ENCODE measurements at regions not wholly inside any gene's neighbourhood (a gene's known extent, or its start where the extent isn't known, plus 50 kb on each side); places are given as distances from the start of the nearest gene placed in this dataset.

DNA sequence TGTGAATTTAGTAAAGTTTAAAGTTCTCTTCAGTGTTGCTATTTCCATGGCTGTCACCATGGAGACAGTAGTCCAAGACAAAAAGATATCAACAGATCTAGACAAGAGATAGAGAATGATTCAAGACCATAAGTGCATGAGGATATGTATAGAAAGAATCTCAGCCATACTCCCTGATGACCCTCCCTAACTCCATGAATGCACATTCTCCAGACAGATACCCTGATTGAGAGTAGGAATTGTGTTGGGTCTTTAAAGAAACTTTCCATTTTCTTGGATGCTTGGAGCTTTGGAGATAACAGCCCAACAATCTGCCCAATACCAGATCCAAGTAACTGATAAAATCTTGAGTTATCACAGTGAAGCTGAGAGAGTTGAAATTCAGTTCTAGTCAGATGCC is 1601.2 kb upstream of the CELF4 start:
- TF ChIP-seq POLR2A (IDR thresholded peaks at IDR 0.05), result no peak
- TF ChIP-seq, protein P1, sequence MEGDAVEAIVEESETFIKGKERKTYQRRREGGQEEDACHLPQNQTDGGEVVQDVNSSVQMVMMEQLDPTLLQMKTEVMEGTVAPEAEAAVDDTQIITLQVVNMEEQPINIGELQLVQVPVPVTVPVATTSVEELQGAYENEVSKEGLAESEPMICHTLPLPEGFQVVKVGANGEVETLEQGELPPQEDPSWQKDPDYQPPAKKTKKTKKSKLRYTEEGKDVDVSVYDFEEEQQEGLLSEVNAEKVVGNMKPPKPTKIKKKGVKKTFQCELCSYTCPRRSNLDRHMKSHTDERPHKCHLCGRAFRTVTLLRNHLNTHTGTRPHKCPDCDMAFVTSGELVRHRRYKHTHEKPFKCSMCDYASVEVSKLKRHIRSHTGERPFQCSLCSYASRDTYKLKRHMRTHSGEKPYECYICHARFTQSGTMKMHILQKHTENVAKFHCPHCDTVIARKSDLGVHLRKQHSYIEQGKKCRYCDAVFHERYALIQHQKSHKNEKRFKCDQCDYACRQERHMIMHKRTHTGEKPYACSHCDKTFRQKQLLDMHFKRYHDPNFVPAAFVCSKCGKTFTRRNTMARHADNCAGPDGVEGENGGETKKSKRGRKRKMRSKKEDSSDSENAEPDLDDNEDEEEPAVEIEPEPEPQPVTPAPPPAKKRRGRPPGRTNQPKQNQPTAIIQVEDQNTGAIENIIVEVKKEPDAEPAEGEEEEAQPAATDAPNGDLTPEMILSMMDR (IDR thresholded peaks at IDR 0.05), result no peak

Measured in Peyer's patch (tissue), 4 donors.